Vagina (tissue), 2 donors: ENCODE measurements at regions not wholly inside any gene's neighbourhood (a gene's known extent, or its start where the extent isn't known, plus 50 kb on each side); places are given as distances from the start of the nearest gene placed in this dataset.

Experiments used
- POLR2A ChIP-seq, 2 donors: fragments of 450-650 bp; IDR thresholded peaks; one replicate each; pipeline ENCODE4 v1.6.1; 2017; ENCODE audit warnings: antibody characterized with exemption in 2 of 2, mild to moderate bottlenecking in 2 of 2, moderate library complexity in 2 of 2
- POLR2AphosphoS5 ChIP-seq, 2 donors: sonication (generic); formaldehyde crosslinking; IDR thresholded peaks; one replicate each; pipeline ENCODE4 v1.9.0; 2017; ENCODE audit warnings: antibody characterized with exemption in 2 of 2, mild to moderate bottlenecking in 2 of 2, low read depth in 1 of 2; ENCODE audit not compliant: insufficient read depth in 1 of 2
- TF ChIP-seq, protein P1 (sequence below), 3 experiments: fragments of 450-650 bp in 2 of 3; fragments of 200-600 bp in 1 of 3; sonication (generic) in 1 of 3; IDR thresholded peaks; one replicate each; pipeline ENCODE4 v1.5.1; 2017 to 2019; ENCODE audit warnings: antibody characterized with exemption in 3 of 3, mild to moderate bottlenecking in 2 of 3, moderate library complexity in 2 of 3

DNA sequence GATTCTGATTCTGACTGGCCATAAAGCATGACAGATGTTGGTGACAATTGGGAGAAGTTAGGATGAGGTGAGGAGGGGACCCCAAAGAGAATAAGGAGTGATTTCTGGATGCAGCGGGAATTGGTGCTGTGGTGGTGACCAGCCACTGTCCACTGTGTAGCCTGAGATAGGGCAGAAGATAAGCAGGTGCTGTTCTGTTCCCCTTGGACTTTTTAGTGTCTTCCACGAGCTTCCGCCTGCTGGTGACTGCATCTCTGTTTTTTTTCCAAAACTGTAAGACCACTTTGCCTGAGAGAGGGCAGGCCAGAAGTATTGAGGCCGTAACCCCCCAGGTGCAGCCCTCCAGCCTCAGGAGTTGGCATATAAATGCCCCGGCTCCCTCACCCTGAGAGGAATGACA is 161.2 kb upstream of the MYL2 start:
- TF ChIP-seq POLR2A (IDR thresholded peaks at IDR 0.05) (no peak), POLR2AphosphoS5 (IDR thresholded peaks at IDR 0.05; ENCODE audit: insufficient read depth in 1 of 2, low read depth in 1 of 2) (no peak)
- TF ChIP-seq, protein P1, sequence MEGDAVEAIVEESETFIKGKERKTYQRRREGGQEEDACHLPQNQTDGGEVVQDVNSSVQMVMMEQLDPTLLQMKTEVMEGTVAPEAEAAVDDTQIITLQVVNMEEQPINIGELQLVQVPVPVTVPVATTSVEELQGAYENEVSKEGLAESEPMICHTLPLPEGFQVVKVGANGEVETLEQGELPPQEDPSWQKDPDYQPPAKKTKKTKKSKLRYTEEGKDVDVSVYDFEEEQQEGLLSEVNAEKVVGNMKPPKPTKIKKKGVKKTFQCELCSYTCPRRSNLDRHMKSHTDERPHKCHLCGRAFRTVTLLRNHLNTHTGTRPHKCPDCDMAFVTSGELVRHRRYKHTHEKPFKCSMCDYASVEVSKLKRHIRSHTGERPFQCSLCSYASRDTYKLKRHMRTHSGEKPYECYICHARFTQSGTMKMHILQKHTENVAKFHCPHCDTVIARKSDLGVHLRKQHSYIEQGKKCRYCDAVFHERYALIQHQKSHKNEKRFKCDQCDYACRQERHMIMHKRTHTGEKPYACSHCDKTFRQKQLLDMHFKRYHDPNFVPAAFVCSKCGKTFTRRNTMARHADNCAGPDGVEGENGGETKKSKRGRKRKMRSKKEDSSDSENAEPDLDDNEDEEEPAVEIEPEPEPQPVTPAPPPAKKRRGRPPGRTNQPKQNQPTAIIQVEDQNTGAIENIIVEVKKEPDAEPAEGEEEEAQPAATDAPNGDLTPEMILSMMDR (IDR thresholded peaks at IDR 0.05), result no peak
